Loucy (cell line): ENCODE measurements at regions not wholly inside any gene's neighbourhood (a gene's known extent, or its start where the extent isn't known, plus 50 kb on each side); places are given as distances from the start of the nearest gene placed in this dataset.

ENCODE experiments used
- H2AFZ ChIP-seq: fragments of 200-600 bp; sonication (generic); 2 replicates; pipeline ENCODE4 v1.6.0; 2016; ENCODE audit warnings: antibody characterized with exemption, mild to moderate bottlenecking, low read length, moderate library complexity
- H3F3A ChIP-seq: fragments of 200-600 bp; 2 replicates; pipeline ENCODE4 v1.6.0; 2016; ENCODE audit warnings: antibody characterized with exemption, low read depth, mild to moderate bottlenecking
- H3K27me3 ChIP-seq: fragments of 200-600 bp; sonication (generic); 2 replicates; pipeline ENCODE4 v1.6.1; 2014; ENCODE audit warnings: low read length, mild to moderate bottlenecking; ENCODE audit not compliant: insufficient read depth, poor library complexity, severe bottlenecking
- H3K36me3 ChIP-seq: fragments of 200-600 bp; sonication (generic); 2 replicates; pipeline ENCODE4 v1.6.1; 2016; ENCODE audit warnings: low read length; ENCODE audit not compliant: insufficient read depth
- H3K4me1 ChIP-seq: fragments of 200-600 bp; sonication (generic); 2 replicates; pipeline ENCODE4 v1.5.1; 2014; ENCODE audit warnings: low read length, mild to moderate bottlenecking; ENCODE audit not compliant: insufficient read depth, poor library complexity, severe bottlenecking
- H3K4me2 ChIP-seq: fragments of 200-600 bp; sonication (generic); 2 replicates; pipeline ENCODE4 v1.6.0; 2014; ENCODE audit warnings: antibody characterized with exemption, low read length, low read depth, mild to moderate bottlenecking; ENCODE audit not compliant: poor library complexity, severe bottlenecking
- H3K4me3 ChIP-seq: fragments of 200-600 bp; sonication (generic); 2 replicates; pipeline ENCODE4 v1.5.1; 2014; ENCODE audit warnings: low read length, mild to moderate bottlenecking, mixed read lengths; ENCODE audit not compliant: poor library complexity, severe bottlenecking
- H3K79me2 ChIP-seq: fragments of 200-600 bp; sonication (generic); 2 replicates; pipeline ENCODE4 v1.6.1; 2014; ENCODE audit warnings: low read length; ENCODE audit not compliant: insufficient read depth
- H3K9ac ChIP-seq: fragments of 200-600 bp; sonication (generic); 2 replicates; pipeline ENCODE4 v1.6.0; 2014; ENCODE audit warnings: mild to moderate bottlenecking, low read depth, low read length, moderate library complexity; ENCODE audit not compliant: poor library complexity, severe bottlenecking
- H3K9me2 ChIP-seq: fragments of 200-600 bp; sonication (generic); replicated peaks from 2 replicates; pipeline ENCODE4 v1.6.1; 2016; ENCODE audit warnings: low read depth, low read length, mixed read lengths
- H3K9me3 ChIP-seq: fragments of 200-600 bp; sonication (generic); 2 replicates; pipeline ENCODE4 v1.6.1; 2014; ENCODE audit warnings: mild to moderate bottlenecking, antibody characterized with exemption, low read length, low read depth; ENCODE audit not compliant: insufficient read depth
- H4K20me1 ChIP-seq: fragments of 200-600 bp; sonication (generic); 2 replicates; pipeline ENCODE4 v1.6.0; 2014; ENCODE audit warnings: antibody characterized with exemption, low read length, mild to moderate bottlenecking; ENCODE audit not compliant: insufficient read depth, poor library complexity, severe bottlenecking
- EZH2phosphoT487 ChIP-seq: fragments of 200-600 bp; IDR thresholded peaks from 2 replicates; pipeline ENCODE4 v1.6.1; 2018; ENCODE audit warnings: antibody characterized with exemption, mild to moderate bottlenecking, moderate library complexity, borderline replicate concordance
- TF ChIP-seq, protein P1 (sequence below): fragments of 200-600 bp; sonication (generic); conservative IDR thresholded peaks from 2 replicates; pipeline ENCODE4 v1.5.1; 2014; ENCODE audit warnings: mild to moderate bottlenecking, antibody characterized with exemption, low read length

DNA sequence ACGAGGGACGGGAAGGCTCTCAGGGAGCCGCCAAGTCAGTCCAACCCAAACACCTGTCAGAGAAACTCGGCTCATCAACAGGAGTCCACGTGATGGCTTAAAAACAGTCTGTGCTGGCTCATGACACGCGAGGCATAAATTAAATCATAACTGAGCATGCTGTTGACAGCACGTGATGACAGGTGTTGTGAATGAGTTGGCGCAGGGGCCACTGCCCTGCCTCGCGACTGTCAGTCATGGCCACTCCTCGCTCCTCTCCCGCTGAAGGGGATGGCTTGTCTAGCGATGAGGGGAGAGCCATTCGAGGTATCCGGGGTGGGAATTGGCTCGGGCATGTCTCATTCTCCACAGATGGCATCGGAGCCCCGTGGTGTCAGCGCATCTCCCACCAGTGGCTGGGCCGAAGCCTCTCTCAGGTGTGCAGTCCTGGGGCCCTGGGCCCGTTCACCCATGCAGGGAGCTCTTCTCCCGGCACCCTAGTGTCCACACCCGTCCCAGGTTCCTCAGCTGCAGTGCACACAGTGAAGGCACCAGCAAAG lies 313.3 kb downstream of the BMP7 start:
- Histone ChIP-seq H3K4me2 (no peak overlapping the region), H3F3A (no peaks in the 10 kb centered on the region), H3K27me3 (no peaks in the 10 kb centered on the region), H3K9me3 (no peaks in the 10 kb centered on the region), H3K79me2 (no peaks in the 10 kb centered on the region), H4K20me1 (no peaks in the 10 kb centered on the region), H3K9ac (no peak overlapping the region), H2AFZ (no peak overlapping the region), H3K36me3 (no peaks in the 10 kb centered on the region), H3K4me3 (no peak overlapping the region), H3K4me1 (no peaks in the 10 kb centered on the region), H3K9me2 (no peaks in the 10 kb centered on the region)
- TF ChIP-seq, protein P1, sequence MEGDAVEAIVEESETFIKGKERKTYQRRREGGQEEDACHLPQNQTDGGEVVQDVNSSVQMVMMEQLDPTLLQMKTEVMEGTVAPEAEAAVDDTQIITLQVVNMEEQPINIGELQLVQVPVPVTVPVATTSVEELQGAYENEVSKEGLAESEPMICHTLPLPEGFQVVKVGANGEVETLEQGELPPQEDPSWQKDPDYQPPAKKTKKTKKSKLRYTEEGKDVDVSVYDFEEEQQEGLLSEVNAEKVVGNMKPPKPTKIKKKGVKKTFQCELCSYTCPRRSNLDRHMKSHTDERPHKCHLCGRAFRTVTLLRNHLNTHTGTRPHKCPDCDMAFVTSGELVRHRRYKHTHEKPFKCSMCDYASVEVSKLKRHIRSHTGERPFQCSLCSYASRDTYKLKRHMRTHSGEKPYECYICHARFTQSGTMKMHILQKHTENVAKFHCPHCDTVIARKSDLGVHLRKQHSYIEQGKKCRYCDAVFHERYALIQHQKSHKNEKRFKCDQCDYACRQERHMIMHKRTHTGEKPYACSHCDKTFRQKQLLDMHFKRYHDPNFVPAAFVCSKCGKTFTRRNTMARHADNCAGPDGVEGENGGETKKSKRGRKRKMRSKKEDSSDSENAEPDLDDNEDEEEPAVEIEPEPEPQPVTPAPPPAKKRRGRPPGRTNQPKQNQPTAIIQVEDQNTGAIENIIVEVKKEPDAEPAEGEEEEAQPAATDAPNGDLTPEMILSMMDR = no peak
- no peak for TF ChIP-seq EZH2phosphoT487

DNA sequence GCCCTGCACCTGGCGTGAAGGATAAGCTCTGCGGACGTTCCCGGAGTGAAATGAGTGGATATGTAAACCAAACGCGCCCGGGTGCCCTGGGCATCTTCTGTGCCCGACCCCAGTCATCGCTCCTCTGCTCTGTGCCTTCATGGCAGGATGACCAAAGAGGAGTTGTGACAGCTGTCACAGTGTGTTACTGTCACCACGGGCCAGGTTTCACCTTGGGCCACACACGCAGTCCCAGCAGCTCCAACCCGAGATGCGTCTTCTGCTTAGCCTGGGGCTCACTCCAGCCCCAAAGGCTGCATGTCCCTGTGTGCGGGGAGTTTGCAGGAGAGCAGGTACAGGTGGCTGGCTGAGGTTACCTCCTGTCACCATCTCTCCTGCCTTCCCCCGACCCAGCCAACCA lies 311.6 kb downstream of the BMP7 start:
- Histone ChIP-seq H3K4me1 (no peaks in the 10 kb centered on the region), H3K4me2 (no peak overlapping the region), H3K27me3 (no peaks in the 10 kb centered on the region), H3K9ac (no peak overlapping the region), H3K9me3 (no peaks in the 10 kb centered on the region), H3K4me3 (no peak overlapping the region), H3K79me2 (no peaks in the 10 kb centered on the region), H2AFZ (no peak overlapping the region), H4K20me1 (no peaks in the 10 kb centered on the region), H3K9me2 (no peaks in the 10 kb centered on the region), H3K36me3 (no peaks in the 10 kb centered on the region), H3F3A (no peaks in the 10 kb centered on the region)
- no peak for TF ChIP-seq EZH2phosphoT487
- TF ChIP-seq, protein P1 = no peak

- Histone ChIP-seq H3K4me2 (no peak overlapping the region), H3K79me2 (no peaks in the 10 kb centered on the region), H3K4me3 (no peak overlapping the region), H4K20me1 (no peaks in the 10 kb centered on the region), H3K9me3 (no peaks in the 10 kb centered on the region), H3F3A (no peaks in the 10 kb centered on the region), H3K4me1 (no peaks in the 10 kb centered on the region), H2AFZ (no peak overlapping the region; the same call in 1 of the 2 replicates), H3K36me3 (no peaks in the 10 kb centered on the region), H3K9me2 (no peaks in the 10 kb centered on the region), H3K9ac (no peak overlapping the region), H3K27me3 (no peaks in the 10 kb centered on the region)
- TF ChIP-seq, protein P1 = no peak
- no peak for TF ChIP-seq EZH2phosphoT487
These were observed 310.8 kb downstream of the BMP7 start for GRCh38 chr20:56955680-56956079.
